NCI-H526 (cell line): ENCODE measurements at regions not wholly inside any gene's neighbourhood (a gene's known extent, or its start where the extent isn't known, plus 50 kb on each side); places are given as distances from the start of the nearest gene placed in this dataset.
"Not testable (repeated sequence)": the region's sequence is repeated elsewhere in the genome, so short reads cannot be mapped to it uniquely, and the experiment has no call there.

Source experiments
- DNase-seq, 2 experiments: peaks; one replicate each; lab custom pipeline; 2025; lab: John Stamatoyannopoulos, UW

- DNase-seq, result no peak
Measured at GRCh38 chr12:75868501-75868900, 163.1 kb downstream of the PHLDA1 start.

GRCh38 chr12:75865315-75865714 lies 166.3 kb downstream of the PHLDA1 start:
- no peak for DNase-seq

GRCh38 chr12:75864161-75864560 lies 167.4 kb downstream of the PHLDA1 start:
- no peak for DNase-seq

GRCh38 chr12:75863533-75863932 lies 168.0 kb downstream of the PHLDA1 start:
- DNase-seq, result no peak

GRCh38 chr12:75862692-75863471 lies 168.7 kb downstream of the PHLDA1 start:
- no peak for DNase-seq

- DNase-seq, result no peak
Measured at GRCh38 chr12:75859868-75860267, 171.7 kb downstream of the PHLDA1 start.

- no peak for DNase-seq
Measured at GRCh38 chr12:75856235-75856634, 175.3 kb downstream of the PHLDA1 start.

- DNase-seq, result no peak
Measured at GRCh38 chr12:75855360-75855759, 176.2 kb downstream of the PHLDA1 start.

- no peak for DNase-seq
Measured at GRCh38 chr12:75854681-75855309, 176.8 kb downstream of the PHLDA1 start.

GRCh38 chr12:75854137-75854536 lies 177.4 kb downstream of the PHLDA1 start:
- not testable (repeated sequence) for DNase-seq

- DNase-seq, result no peak
Measured at GRCh38 chr12:75853626-75854025, 177.9 kb downstream of the PHLDA1 start.

GRCh38 chr12:75852956-75853355 lies 178.6 kb downstream of the PHLDA1 start:
- DNase-seq, result no peak

- DNase-seq, result no peak
Measured at GRCh38 chr12:75852143-75852542, 179.4 kb downstream of the PHLDA1 start.

- no peak for DNase-seq
Measured at GRCh38 chr12:75850721-75851462, 180.7 kb downstream of the PHLDA1 start.

GRCh38 chr12:75848961-75849360 lies 182.6 kb downstream of the PHLDA1 start:
- DNase-seq, result no peak

GRCh38 chr12:75848431-75848925 lies 183.1 kb downstream of the PHLDA1 start:
- no peak for DNase-seq

- DNase-seq, result no peak
Measured at GRCh38 chr12:75846102-75846501, 185.5 kb downstream of the PHLDA1 start.

GRCh38 chr12:75844985-75845384 lies 186.6 kb downstream of the PHLDA1 start:
- DNase-seq, result no peak

- no peak for DNase-seq
Measured at GRCh38 chr12:75844049-75844770, 187.4 kb downstream of the PHLDA1 start.

GRCh38 chr12:75842090-75842489 lies 189.5 kb downstream of the PHLDA1 start:
- no peak for DNase-seq

GRCh38 chr12:75840994-75841355 lies 190.6 kb downstream of the PHLDA1 start:
- DNase-seq, result no peak

- DNase-seq, result no peak
Measured at GRCh38 chr12:75838309-75838708, 193.3 kb downstream of the PHLDA1 start.
